ENCODE measurements at regions not wholly inside any gene's neighbourhood (a gene's known extent, or its start where the extent isn't known, plus 50 kb on each side); places are given as distances from the start of the nearest gene placed in this dataset.

- H3K9me3 ChIP-seq (ENCODE audit: control insufficient read depth in 2 of 2, insufficient read depth in 1 of 2, low read depth in 1 of 2, low read length in 1 of 2) = no peaks in the 10 kb centered on the region
- no peak overlapping the region for H3K4me3 ChIP-seq (ENCODE audit: low read depth in 1 of 2, low read length in 2 of 2)
- 90 to 92% methylated on average over 3 of the region's 3 CpGs for WGBS, 2 donors
- no peaks in the 10 kb centered on the region for H3K27me3 ChIP-seq (ENCODE audit: control insufficient read depth in 1 of 2, insufficient read depth in 2 of 2, low read length in 2 of 2)
- no peak overlapping the region for H3K27ac ChIP-seq (ENCODE audit: low read depth in 2 of 2, low read length in 1 of 2)
- H3K4me1 ChIP-seq (ENCODE audit: control insufficient read depth in 2 of 2, insufficient read depth in 2 of 2, low read length in 1 of 2) = no peaks in the 10 kb centered on the region
- no peaks in the 10 kb centered on the region for H3K36me3 ChIP-seq (ENCODE audit: control insufficient read depth in 2 of 2, insufficient read depth in 2 of 2, low read length in 1 of 2)
Observed at GRCh38 chr13:86655561-86655960, 856.3 kb upstream of the SLITRK6 start.

GRCh38 chr13:86660090-86660489, 860.9 kb upstream of the SLITRK6 start:
- 86 to 95% methylated on average over 1 of the region's 1 CpG for WGBS, 2 donors
- no peaks in the 10 kb centered on the region for H3K36me3 ChIP-seq (ENCODE audit: control insufficient read depth in 2 of 2, insufficient read depth in 2 of 2, low read length in 1 of 2)
- no peak overlapping the region for H3K27ac ChIP-seq (ENCODE audit: low read depth in 2 of 2, low read length in 1 of 2)
- H3K27me3 ChIP-seq (ENCODE audit: control insufficient read depth in 1 of 2, insufficient read depth in 2 of 2, low read length in 2 of 2) = no peaks in the 10 kb centered on the region
- no peaks in the 10 kb centered on the region for H3K4me1 ChIP-seq (ENCODE audit: control insufficient read depth in 2 of 2, insufficient read depth in 2 of 2, low read length in 1 of 2)
- peaks cover 0 to 3% of the 10 kb centered on the region in 2 donors for H3K9me3 ChIP-seq (ENCODE audit: control insufficient read depth in 2 of 2, insufficient read depth in 1 of 2, low read depth in 1 of 2, low read length in 1 of 2)
- H3K4me3 ChIP-seq (ENCODE audit: low read depth in 1 of 2, low read length in 2 of 2) = no peak overlapping the region

- Histone ChIP-seq H3K4me3 (ENCODE audit: low read depth in 1 of 2, low read length in 2 of 2) (no peak overlapping the region), H3K36me3 (ENCODE audit: control insufficient read depth in 2 of 2, insufficient read depth in 2 of 2, low read length in 1 of 2) (no peaks in the 10 kb centered on the region), H3K9me3 (ENCODE audit: control insufficient read depth in 2 of 2, insufficient read depth in 1 of 2, low read depth in 1 of 2, low read length in 1 of 2) (peaks cover 0 to 3% of the 10 kb centered on the region in 2 donors), H3K27ac (ENCODE audit: low read depth in 2 of 2, low read length in 1 of 2) (no peak overlapping the region), H3K27me3 (ENCODE audit: control insufficient read depth in 1 of 2, insufficient read depth in 2 of 2, low read length in 2 of 2) (no peaks in the 10 kb centered on the region), H3K4me1 (ENCODE audit: control insufficient read depth in 2 of 2, insufficient read depth in 2 of 2, low read length in 1 of 2) (no peaks in the 10 kb centered on the region)
- 81 to 86% methylated on average over 3 of the region's 3 CpGs for WGBS, 2 donors
Observed at GRCh38 chr13:86665842-86666241, 866.6 kb upstream of the SLITRK6 start.

GRCh38 chr13:86673931-86674431, 874.8 kb upstream of the SLITRK6 start:
- H3K9me3 ChIP-seq (ENCODE audit: control insufficient read depth in 2 of 2, insufficient read depth in 1 of 2, low read depth in 1 of 2, low read length in 1 of 2) = peaks cover 0 to 2% of the 10 kb centered on the region in 2 donors
- no peak overlapping the region for H3K27ac ChIP-seq (ENCODE audit: low read depth in 2 of 2, low read length in 1 of 2)
- no peaks in the 10 kb centered on the region for H3K4me1 ChIP-seq (ENCODE audit: control insufficient read depth in 2 of 2, insufficient read depth in 2 of 2, low read length in 1 of 2)
- H3K4me3 ChIP-seq (ENCODE audit: low read depth in 1 of 2, low read length in 2 of 2) = no peak overlapping the region
- H3K36me3 ChIP-seq (ENCODE audit: control insufficient read depth in 2 of 2, insufficient read depth in 2 of 2, low read length in 1 of 2) = no peaks in the 10 kb centered on the region
- no peaks in the 10 kb centered on the region for H3K27me3 ChIP-seq (ENCODE audit: control insufficient read depth in 1 of 2, insufficient read depth in 2 of 2, low read length in 2 of 2)

GRCh38 chr13:86681223-86681622, 882.0 kb upstream of the SLITRK6 start:
- 75 to 79% methylated on average over 5 of the region's 5 CpGs for whole genome bisulfite sequencing, 2 donors
- Histone ChIP-seq H3K4me3 (ENCODE audit: low read depth in 1 of 2, low read length in 2 of 2) (no peak overlapping the region), H3K27me3 (ENCODE audit: control insufficient read depth in 1 of 2, insufficient read depth in 2 of 2, low read length in 2 of 2) (no peaks in the 10 kb centered on the region), H3K27ac (ENCODE audit: low read depth in 2 of 2, low read length in 1 of 2) (no peak overlapping the region), H3K36me3 (ENCODE audit: control insufficient read depth in 2 of 2, insufficient read depth in 2 of 2, low read length in 1 of 2) (no peaks in the 10 kb centered on the region), H3K9me3 (ENCODE audit: control insufficient read depth in 2 of 2, insufficient read depth in 1 of 2, low read depth in 1 of 2, low read length in 1 of 2) (no peaks in the 10 kb centered on the region), H3K4me1 (ENCODE audit: control insufficient read depth in 2 of 2, insufficient read depth in 2 of 2, low read length in 1 of 2) (no peaks in the 10 kb centered on the region)

- H3K4me1 ChIP-seq (ENCODE audit: control insufficient read depth in 2 of 2, insufficient read depth in 2 of 2, low read length in 1 of 2) = no peaks in the 10 kb centered on the region
- H3K36me3 ChIP-seq (ENCODE audit: control insufficient read depth in 2 of 2, insufficient read depth in 2 of 2, low read length in 1 of 2) = no peaks in the 10 kb centered on the region
- H3K9me3 ChIP-seq (ENCODE audit: control insufficient read depth in 2 of 2, insufficient read depth in 1 of 2, low read depth in 1 of 2, low read length in 1 of 2) = no peaks in the 10 kb centered on the region
- H3K4me3 ChIP-seq (ENCODE audit: low read depth in 1 of 2, low read length in 2 of 2) = no peak overlapping the region
- no peaks in the 10 kb centered on the region for H3K27me3 ChIP-seq (ENCODE audit: control insufficient read depth in 1 of 2, insufficient read depth in 2 of 2, low read length in 2 of 2)
- no peak overlapping the region for H3K27ac ChIP-seq (ENCODE audit: low read depth in 2 of 2, low read length in 1 of 2)
Observed at GRCh38 chr13:86684402-86684801, 885.2 kb upstream of the SLITRK6 start.

- no peaks in the 10 kb centered on the region for H3K4me1 ChIP-seq (ENCODE audit: control insufficient read depth in 2 of 2, insufficient read depth in 2 of 2, low read length in 1 of 2)
- no peaks in the 10 kb centered on the region for H3K36me3 ChIP-seq (ENCODE audit: control insufficient read depth in 2 of 2, insufficient read depth in 2 of 2, low read length in 1 of 2)
- 42 to 47% methylated on average over 2 of the region's 2 CpGs for WGBS, 2 donors
- H3K27me3 ChIP-seq (ENCODE audit: control insufficient read depth in 1 of 2, insufficient read depth in 2 of 2, low read length in 2 of 2) = no peaks in the 10 kb centered on the region
- H3K4me3 ChIP-seq (ENCODE audit: low read depth in 1 of 2, low read length in 2 of 2) = no peak overlapping the region
- H3K27ac ChIP-seq (ENCODE audit: low read depth in 2 of 2, low read length in 1 of 2) = no peak overlapping the region
- H3K9me3 ChIP-seq (ENCODE audit: control insufficient read depth in 2 of 2, insufficient read depth in 1 of 2, low read depth in 1 of 2, low read length in 1 of 2) = peaks cover 0 to 4% of the 10 kb centered on the region in 2 donors
Observed at GRCh38 chr13:86689911-86690310, 890.7 kb upstream of the SLITRK6 start.

- Histone ChIP-seq H3K27me3 (ENCODE audit: control insufficient read depth in 1 of 2, insufficient read depth in 2 of 2, low read length in 2 of 2) (no peaks in the 10 kb centered on the region), H3K27ac (ENCODE audit: low read depth in 2 of 2, low read length in 1 of 2) (no peak overlapping the region), H3K4me3 (ENCODE audit: low read depth in 1 of 2, low read length in 2 of 2) (no peak overlapping the region), H3K36me3 (ENCODE audit: control insufficient read depth in 2 of 2, insufficient read depth in 2 of 2, low read length in 1 of 2) (no peaks in the 10 kb centered on the region), H3K9me3 (ENCODE audit: control insufficient read depth in 2 of 2, insufficient read depth in 1 of 2, low read depth in 1 of 2, low read length in 1 of 2) (peaks cover 0 to 6% of the 10 kb centered on the region in 2 donors), H3K4me1 (ENCODE audit: control insufficient read depth in 2 of 2, insufficient read depth in 2 of 2, low read length in 1 of 2) (no peaks in the 10 kb centered on the region)
- 48 to 59% methylated on average over 2 of the region's 2 CpGs for WGBS, 2 donors
Observed at GRCh38 chr13:86692291-86692690, 893.1 kb upstream of the SLITRK6 start.

GRCh38 chr13:86710013-86710412, 910.8 kb upstream of the SLITRK6 start:
- Histone ChIP-seq H3K4me3 (ENCODE audit: low read depth in 1 of 2, low read length in 2 of 2) (no peak overlapping the region), H3K27me3 (ENCODE audit: control insufficient read depth in 1 of 2, insufficient read depth in 2 of 2, low read length in 2 of 2) (no peaks in the 10 kb centered on the region), H3K27ac (ENCODE audit: low read depth in 2 of 2, low read length in 1 of 2) (no peak overlapping the region), H3K9me3 (ENCODE audit: control insufficient read depth in 2 of 2, insufficient read depth in 1 of 2, low read depth in 1 of 2, low read length in 1 of 2) (peaks cover 0 to 3% of the 10 kb centered on the region in 2 donors), H3K4me1 (ENCODE audit: control insufficient read depth in 2 of 2, insufficient read depth in 2 of 2, low read length in 1 of 2) (no peaks in the 10 kb centered on the region), H3K36me3 (ENCODE audit: control insufficient read depth in 2 of 2, insufficient read depth in 2 of 2, low read length in 1 of 2) (no peaks in the 10 kb centered on the region)

GRCh38 chr13:86710896-86711295, 911.7 kb upstream of the SLITRK6 start:
- 63 to 66% methylated on average over 5 of the region's 5 CpGs for WGBS, 2 donors
- peaks cover 0 to 3% of the 10 kb centered on the region in 2 donors for H3K9me3 ChIP-seq (ENCODE audit: control insufficient read depth in 2 of 2, insufficient read depth in 1 of 2, low read depth in 1 of 2, low read length in 1 of 2)
- no peak overlapping the region for H3K4me3 ChIP-seq (ENCODE audit: low read depth in 1 of 2, low read length in 2 of 2)
- H3K36me3 ChIP-seq (ENCODE audit: control insufficient read depth in 2 of 2, insufficient read depth in 2 of 2, low read length in 1 of 2) = no peaks in the 10 kb centered on the region
- no peak overlapping the region for H3K27ac ChIP-seq (ENCODE audit: low read depth in 2 of 2, low read length in 1 of 2)
- H3K27me3 ChIP-seq (ENCODE audit: control insufficient read depth in 1 of 2, insufficient read depth in 2 of 2, low read length in 2 of 2) = no peaks in the 10 kb centered on the region
- no peaks in the 10 kb centered on the region for H3K4me1 ChIP-seq (ENCODE audit: control insufficient read depth in 2 of 2, insufficient read depth in 2 of 2, low read length in 1 of 2)

All from esophagus (tissue), 2 donors.